ENCODE measurements at regions not wholly inside any gene's neighbourhood (a gene's known extent, or its start where the extent isn't known, plus 50 kb on each side); places are given as distances from the start of the nearest gene placed in this dataset.
"Not testable (repeated sequence)": the region's sequence is repeated elsewhere in the genome, so short reads cannot be mapped to it uniquely, and the experiment has no call there.

DNA sequence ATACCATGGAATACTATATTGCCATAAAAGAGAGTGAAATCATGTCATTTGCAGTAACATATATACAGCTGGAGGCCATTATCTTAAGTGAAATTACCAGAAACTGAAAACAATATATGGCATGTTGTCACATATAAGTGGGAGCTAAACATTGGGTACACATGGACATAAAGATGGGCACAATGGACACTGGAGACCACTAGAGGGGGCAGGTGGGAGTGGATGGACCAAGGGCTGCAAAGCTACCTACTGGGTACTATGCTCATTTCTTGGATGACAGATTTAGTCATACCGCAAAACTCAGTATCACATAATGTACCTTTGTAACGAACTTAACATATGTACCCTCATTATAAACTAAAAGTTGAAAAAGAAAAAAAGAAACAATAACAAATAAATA, 1167.6 kb downstream of the NXPH1 start:
- DNase-seq (ENCODE audit: extremely low read depth, low read depth) = no peak
- no peak for TF ChIP-seq CTCF (IDR thresholded peaks at IDR 0.05; ENCODE audit: low read depth, low read length)

GRCh38 chr7:9603291-9603690, 1169.9 kb downstream of the NXPH1 start:
- TF ChIP-seq CTCF (IDR thresholded peaks at IDR 0.05; ENCODE audit: low read depth, low read length) = no peak
- no peak for DNase-seq (ENCODE audit: extremely low read depth, low read depth)

DNA sequence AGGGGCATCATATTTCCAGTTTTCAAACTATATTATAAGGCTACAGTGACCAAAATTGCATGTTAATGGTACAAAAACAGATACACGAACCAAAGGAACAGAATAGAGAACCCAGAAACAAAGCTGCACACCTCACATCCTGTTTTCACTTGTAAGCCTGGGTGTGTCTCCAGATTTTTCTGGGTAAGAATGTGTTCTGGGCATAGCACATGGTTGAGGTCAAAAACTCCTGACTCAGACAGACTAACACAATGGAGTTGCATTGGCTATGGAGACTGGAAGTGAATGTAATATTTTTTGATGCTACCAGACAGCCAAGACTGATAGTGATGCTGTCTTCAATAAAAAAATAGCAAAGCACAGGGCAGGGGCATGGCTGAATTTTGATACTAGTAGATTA, 1175.2 kb downstream of the NXPH1 start:
- TF ChIP-seq CTCF (IDR thresholded peaks at IDR 0.05; ENCODE audit: low read depth, low read length) = no peak
- no peak for DNase-seq (ENCODE audit: extremely low read depth, low read depth)

DNA sequence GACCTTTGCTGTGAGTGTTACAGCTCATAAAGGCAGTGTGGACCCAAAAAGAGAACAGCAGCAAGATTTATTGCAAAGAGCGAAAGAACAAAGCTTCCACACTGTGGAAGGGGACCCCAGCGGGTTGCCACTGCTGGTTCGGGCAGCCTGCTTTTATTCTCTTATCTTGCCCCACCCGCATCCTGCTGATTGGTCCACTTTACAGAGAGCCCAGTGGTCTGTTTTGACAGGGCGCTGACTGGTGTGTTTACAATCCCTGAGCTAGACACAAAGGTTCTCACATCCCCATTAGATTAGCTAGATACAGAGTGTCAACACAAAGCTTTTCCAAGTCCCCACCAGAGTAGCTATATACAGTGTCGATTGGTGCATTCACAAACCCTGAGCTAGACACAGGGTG, 1187.5 kb downstream of the NXPH1 start:
- not testable (repeated sequence) for DNase-seq (ENCODE audit: extremely low read depth, low read depth)

DNA sequence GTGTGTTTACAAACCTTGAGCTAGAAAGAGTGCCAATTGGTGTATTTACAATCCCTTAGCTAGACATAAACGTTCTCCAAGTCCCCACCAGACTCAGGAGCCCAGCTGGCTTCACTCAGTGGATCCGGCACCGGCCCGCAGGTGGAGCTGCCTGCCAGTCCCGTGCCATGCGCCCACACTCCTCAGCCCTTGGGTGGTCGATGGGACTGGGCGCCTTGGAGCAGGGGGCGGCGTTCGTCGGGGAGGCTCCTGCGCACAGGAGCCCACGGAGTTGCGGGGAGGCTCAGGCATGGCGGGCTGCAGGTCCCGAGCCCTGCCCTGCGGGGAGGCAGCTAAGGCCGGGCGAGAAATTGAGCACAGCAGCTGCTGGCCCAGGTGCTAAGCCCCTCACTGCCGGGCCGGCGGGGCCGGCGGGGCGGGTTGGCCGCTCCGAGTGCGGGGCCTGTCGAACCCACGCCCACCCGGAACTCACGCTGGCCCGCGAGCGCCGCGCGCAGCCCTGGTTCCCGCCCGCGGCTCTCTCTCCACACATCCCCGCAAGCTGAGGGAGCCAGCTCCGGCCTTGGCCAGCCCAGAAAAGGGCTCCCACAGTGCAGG, 1188.0 kb downstream of the NXPH1 start:
- not testable (repeated sequence) for DNase-seq (ENCODE audit: extremely low read depth, low read depth)

DNA sequence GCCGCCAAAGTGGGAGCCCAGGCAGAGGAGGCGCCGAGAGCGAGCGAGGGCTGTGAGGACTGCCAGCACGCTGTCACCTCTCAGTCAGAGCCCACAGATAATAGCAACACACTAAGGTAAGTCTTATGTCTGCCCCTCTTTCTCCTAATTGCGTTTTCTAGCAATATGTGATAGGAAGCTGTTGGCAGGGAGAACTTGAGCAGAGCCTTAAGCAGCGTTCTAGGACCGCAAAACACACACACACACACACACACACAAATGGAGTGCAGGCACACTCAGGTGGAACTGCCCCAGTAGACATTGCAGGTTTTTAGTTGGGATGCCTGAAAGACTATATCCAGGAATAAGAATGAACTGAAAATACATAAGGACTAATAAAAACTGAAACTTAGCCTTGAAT, 1188.5 kb downstream of the NXPH1 start:
- DNase-seq (ENCODE audit: extremely low read depth, low read depth) = no peak
- no peak for TF ChIP-seq CTCF (IDR thresholded peaks at IDR 0.05; ENCODE audit: low read depth, low read length)

- DNase-seq (ENCODE audit: extremely low read depth, low read depth) = no peak
- TF ChIP-seq CTCF (IDR thresholded peaks at IDR 0.05; ENCODE audit: low read depth, low read length) = no peak
Observed at GRCh38 chr7:9625953-9626352, 1192.5 kb downstream of the NXPH1 start.

- no peak for DNase-seq (ENCODE audit: extremely low read depth, low read depth)
- no peak for TF ChIP-seq CTCF (IDR thresholded peaks at IDR 0.05; ENCODE audit: low read depth, low read length)
Observed at GRCh38 chr7:9645756-9646155, 1212.3 kb downstream of the NXPH1 start.
